H9 (cell line): ENCODE measurements at regions not wholly inside any gene's neighbourhood (a gene's known extent, or its start where the extent isn't known, plus 50 kb on each side); places are given as distances from the start of the nearest gene placed in this dataset.

Source experiments
- DNase-seq: peaks from one replicate; pipeline ENCODE4 v3.0.0-alpha.2; 2017
- H2AFZ ChIP-seq: one replicate; pipeline ENCODE4 v1.6.1; 2013; ENCODE audit warnings: mild to moderate bottlenecking, low read length, control low read depth, moderate library complexity
- H2AK5ac ChIP-seq: 2 replicates; pipeline ENCODE4 v1.6.1; 2013; ENCODE audit warnings: low read length, control low read depth, mixed read lengths; ENCODE audit not compliant: insufficient read length
- H2BK120ac ChIP-seq: one replicate; pipeline ENCODE4 v1.6.1; 2013; ENCODE audit warnings: low read depth, mild to moderate bottlenecking, low read length, control low read depth, inconsistent platforms; ENCODE audit not compliant: poor library complexity, severe bottlenecking
- H2BK12ac ChIP-seq: 2 replicates; pipeline ENCODE4 v1.6.1; 2013; ENCODE audit warnings: low read length, control low read depth, mixed read lengths, low read depth; ENCODE audit not compliant: insufficient read length
- H2BK15ac ChIP-seq: 2 replicates; pipeline ENCODE4 v1.6.1; 2013; ENCODE audit warnings: low read depth, low read length, control low read depth
- H2BK20ac ChIP-seq: one replicate; pipeline ENCODE4 v1.6.1; 2013; ENCODE audit warnings: low read depth, mild to moderate bottlenecking, low read length, control low read depth, inconsistent platforms; ENCODE audit not compliant: poor library complexity, severe bottlenecking
- H2BK5ac ChIP-seq: 2 replicates; pipeline ENCODE4 v1.6.1; 2013; ENCODE audit warnings: low read length, control low read depth, mixed read lengths; ENCODE audit not compliant: insufficient read length
- H3K14ac ChIP-seq: 2 replicates; pipeline ENCODE4 v1.6.1; 2013; ENCODE audit warnings: low read length, control low read depth; ENCODE audit not compliant: insufficient read depth
- H3K18ac ChIP-seq: 2 replicates; pipeline ENCODE4 v1.6.1; 2013; ENCODE audit warnings: low read depth, mild to moderate bottlenecking, mixed read lengths, low read length, control low read depth; ENCODE audit not compliant: insufficient read length
- H3K23ac ChIP-seq: 2 replicates; pipeline ENCODE4 v1.6.1; 2013; ENCODE audit warnings: low read length, control low read depth, mixed read lengths, low read depth; ENCODE audit not compliant: insufficient read length
- H3K23me2 ChIP-seq: 2 replicates; pipeline ENCODE4 v1.6.1; 2013; ENCODE audit warnings: low read depth, mild to moderate bottlenecking, mixed read lengths, low read length, control low read depth; ENCODE audit not compliant: insufficient read length, poor library complexity, severe bottlenecking
- H3K27ac ChIP-seq: 2 replicates; pipeline ENCODE4 v1.5.1; 2013; ENCODE audit warnings: low read length, control low read depth, mixed read lengths, low read depth; ENCODE audit not compliant: insufficient read length
- H3K27me3 ChIP-seq: 2 replicates; pipeline ENCODE4 v1.6.1; 2013; ENCODE audit warnings: low read length, control low read depth, inconsistent platforms; ENCODE audit not compliant: insufficient read depth
- H3K4ac ChIP-seq: 2 replicates; pipeline ENCODE4 v1.6.1; 2013; ENCODE audit warnings: low read depth, mild to moderate bottlenecking, control low read depth, inconsistent platforms, low read length, moderate library complexity
- H3K4me1 ChIP-seq: 2 replicates; pipeline ENCODE4 v1.6.1; 2013; ENCODE audit warnings: low read length, control low read depth, inconsistent platforms; ENCODE audit not compliant: insufficient read depth
- H3K4me2 ChIP-seq: 2 replicates; pipeline ENCODE4 v1.6.1; 2013; ENCODE audit warnings: low read length, control low read depth, mixed read lengths; ENCODE audit not compliant: insufficient read length, insufficient read depth
- H3K56ac ChIP-seq: 2 replicates; pipeline ENCODE4 v1.6.1; 2013; ENCODE audit warnings: low read depth, mild to moderate bottlenecking, mixed read lengths, low read length, control low read depth; ENCODE audit not compliant: insufficient read length
- H3K79me1 ChIP-seq: 2 replicates; pipeline ENCODE4 v1.6.1; 2013; ENCODE audit warnings: low read depth, mild to moderate bottlenecking, moderate library complexity, low read length, control low read depth, inconsistent platforms; ENCODE audit not compliant: insufficient read depth, poor library complexity, severe bottlenecking
- H3K79me2 ChIP-seq: 2 replicates; pipeline ENCODE4 v1.6.1; 2013; ENCODE audit warnings: low read length, control low read depth, inconsistent platforms; ENCODE audit not compliant: insufficient read depth
- H3K9ac ChIP-seq: 2 replicates; pipeline ENCODE4 v1.6.1; 2013; ENCODE audit warnings: low read length, control low read depth, mixed read lengths; ENCODE audit not compliant: insufficient read length; ENCODE audit errors: extremely low read depth
- H3K9me3 ChIP-seq: one replicate; pipeline ENCODE4 v1.6.1; 2013; ENCODE audit warnings: low read depth, low read length, inconsistent platforms; ENCODE audit not compliant: control insufficient read depth
- H3T11ph ChIP-seq: one replicate; pipeline ENCODE4 v1.6.1; 2013; ENCODE audit warnings: mild to moderate bottlenecking, low read length, control low read depth, inconsistent platforms
- H4K20me1 ChIP-seq: one replicate; pipeline ENCODE4 v1.6.1; 2013; ENCODE audit not compliant: control insufficient read depth, insufficient read length, insufficient read depth
- H4K5ac ChIP-seq: 2 replicates; pipeline ENCODE4 v1.6.1; 2013; ENCODE audit warnings: low read depth, mild to moderate bottlenecking, mixed read lengths, low read length, control low read depth; ENCODE audit not compliant: insufficient read length
- H4K8ac ChIP-seq: replicated peaks from 2 replicates; pipeline ENCODE4 v1.6.1; 2013; ENCODE audit warnings: low read length, control low read depth, mixed read lengths, low read depth; ENCODE audit not compliant: insufficient read length
- H4K91ac ChIP-seq: 2 replicates; pipeline ENCODE4 v1.6.1; 2013; ENCODE audit warnings: low read depth, mild to moderate bottlenecking, moderate library complexity, mixed read lengths, low read length, control low read depth; ENCODE audit not compliant: insufficient read length
- H3K27ac Mint-ChIP-seq, 3 experiments: 2 replicates in 2 of 3; 3 replicates in 1 of 3; pipeline ENCODE4 v1.8.0; 2020 to 2021; ENCODE audit warnings: mixed read lengths in 3 of 3, mild to moderate bottlenecking in 1 of 3, moderate library complexity in 1 of 3
- H3K27me3 Mint-ChIP-seq: 2 replicates; pipeline ENCODE4 v1.8.0; 2021; ENCODE audit warnings: low read depth, mild to moderate bottlenecking, moderate library complexity, mixed read lengths
- H3K36me3 Mint-ChIP-seq, 3 experiments: 2 replicates in 2 of 3; 3 replicates in 1 of 3; pipeline ENCODE4 v1.8.0; 2020 to 2021; ENCODE audit warnings: low read depth in 3 of 3, mixed read lengths in 3 of 3; ENCODE audit not compliant: insufficient read depth in 1 of 3
- H3K4me1 Mint-ChIP-seq, 2 experiments: 2 replicates each; pipeline ENCODE4 v1.8.0; 2020; ENCODE audit warnings: mixed read lengths in 2 of 2
- H3K4me3 Mint-ChIP-seq, 2 experiments: 2 replicates in 1 of 2; 3 replicates in 1 of 2; pipeline ENCODE4 v1.8.0; 2020 to 2021; ENCODE audit warnings: mild to moderate bottlenecking in 2 of 2, mixed read lengths in 2 of 2, moderate library complexity in 1 of 2
- H3K9me3 Mint-ChIP-seq, 2 experiments: 2 replicates in 1 of 2; 3 replicates in 1 of 2; pipeline ENCODE4 v1.8.0; 2020; ENCODE audit warnings: mild to moderate bottlenecking in 2 of 2, mixed read lengths in 2 of 2, moderate library complexity in 1 of 2
- TF ChIP-seq, protein P1 (sequence below): fragments of 200-600 bp; sonication (generic); conservative IDR thresholded peaks from 3 replicates; pipeline ENCODE4 v1.8.0; 2021; ENCODE audit warnings: antibody characterized with exemption, mild to moderate bottlenecking

DNA sequence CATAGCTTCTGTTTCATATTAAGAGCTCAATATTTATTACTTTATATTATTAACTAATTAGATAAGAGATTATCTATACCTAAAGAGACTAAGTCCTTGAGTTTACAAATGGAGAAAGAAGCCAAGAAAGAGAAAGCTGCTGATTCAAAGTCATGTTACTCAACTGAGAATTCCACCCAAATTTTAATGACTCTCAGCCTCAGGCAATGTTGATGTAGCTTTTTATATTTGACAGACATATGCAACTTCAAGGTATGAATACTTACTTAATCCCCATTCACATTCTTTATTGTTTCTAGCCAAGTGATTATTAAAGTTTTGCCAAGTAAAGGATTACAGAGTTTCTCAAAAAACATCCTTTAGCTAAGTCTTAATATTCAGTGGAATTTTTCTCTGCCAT, 527.5 kb upstream of the NMUR2 start:
- no peak overlapping the region for H2AK5ac ChIP-seq
- H3K27me3 ChIP-seq, result no peaks in the 10 kb centered on the region
- no peaks in the 10 kb centered on the region for H3K9me3 ChIP-seq
- peaks cover under 1 to 3% of the 10 kb centered on the region in 2 experiments; a peak in 3 of 5 replicates for H3K9me3 Mint-ChIP-seq
- H3K79me2 ChIP-seq, result no peaks in the 10 kb centered on the region
- H3K23me2 ChIP-seq, result no peaks in the 10 kb centered on the region
- no peak overlapping the region for H4K5ac ChIP-seq
- TF ChIP-seq, protein P1, sequence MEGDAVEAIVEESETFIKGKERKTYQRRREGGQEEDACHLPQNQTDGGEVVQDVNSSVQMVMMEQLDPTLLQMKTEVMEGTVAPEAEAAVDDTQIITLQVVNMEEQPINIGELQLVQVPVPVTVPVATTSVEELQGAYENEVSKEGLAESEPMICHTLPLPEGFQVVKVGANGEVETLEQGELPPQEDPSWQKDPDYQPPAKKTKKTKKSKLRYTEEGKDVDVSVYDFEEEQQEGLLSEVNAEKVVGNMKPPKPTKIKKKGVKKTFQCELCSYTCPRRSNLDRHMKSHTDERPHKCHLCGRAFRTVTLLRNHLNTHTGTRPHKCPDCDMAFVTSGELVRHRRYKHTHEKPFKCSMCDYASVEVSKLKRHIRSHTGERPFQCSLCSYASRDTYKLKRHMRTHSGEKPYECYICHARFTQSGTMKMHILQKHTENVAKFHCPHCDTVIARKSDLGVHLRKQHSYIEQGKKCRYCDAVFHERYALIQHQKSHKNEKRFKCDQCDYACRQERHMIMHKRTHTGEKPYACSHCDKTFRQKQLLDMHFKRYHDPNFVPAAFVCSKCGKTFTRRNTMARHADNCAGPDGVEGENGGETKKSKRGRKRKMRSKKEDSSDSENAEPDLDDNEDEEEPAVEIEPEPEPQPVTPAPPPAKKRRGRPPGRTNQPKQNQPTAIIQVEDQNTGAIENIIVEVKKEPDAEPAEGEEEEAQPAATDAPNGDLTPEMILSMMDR, result no peak
- no peak overlapping the region for H3K18ac ChIP-seq
- H3K27ac Mint-ChIP-seq, result no peak overlapping the region
- no peaks in the 10 kb centered on the region for H3K79me1 ChIP-seq
- H2AFZ ChIP-seq, result no peak overlapping the region
- H2BK15ac ChIP-seq, result no peak overlapping the region
- H3K23ac ChIP-seq, result no peak overlapping the region
- H2BK5ac ChIP-seq, result no peak overlapping the region
- no peak overlapping the region for H3K4me2 ChIP-seq
- DNase-seq, result no peak
- no peak overlapping the region for H3K4ac ChIP-seq
- H3T11ph ChIP-seq, result no peak overlapping the region
- no peaks in the 10 kb centered on the region for H4K20me1 ChIP-seq
- H3K36me3 Mint-ChIP-seq, result peaks cover 0 to under 1% (median under 1%) of the 10 kb centered on the region in 3 experiments; a peak in 3 of 7 replicates
- H4K8ac ChIP-seq, result no peak overlapping the region
- no peak overlapping the region for H3K56ac ChIP-seq
- H3K27ac ChIP-seq, result no peak overlapping the region
- no peak overlapping the region for H2BK120ac ChIP-seq
- no peaks in the 10 kb centered on the region for H3K27me3 Mint-ChIP-seq
- H2BK12ac ChIP-seq, result no peak overlapping the region
- no peak overlapping the region for H3K9ac ChIP-seq
- H3K14ac ChIP-seq, result no peak overlapping the region
- no peaks in the 10 kb centered on the region for H3K4me1 Mint-ChIP-seq
- no peak overlapping the region for H4K91ac ChIP-seq
- no peaks in the 10 kb centered on the region for H3K4me1 ChIP-seq
- H3K4me3 Mint-ChIP-seq, result no peak overlapping the region
- H2BK20ac ChIP-seq, result no peak overlapping the region
